ENCODE measurements at regions not wholly inside any gene's neighbourhood (a gene's known extent, or its start where the extent isn't known, plus 50 kb on each side); places are given as distances from the start of the nearest gene placed in this dataset.

- DNase-seq = no peak
Measured at GRCh38 chr5:123785162-123786071, 273.4 kb downstream of the CSNK1G3 start.

GRCh38 chr5:123783421-123783820 is 271.4 kb downstream of the CSNK1G3 start:
- DNase-seq = no peak

GRCh38 chr5:123778641-123779040 is 266.7 kb downstream of the CSNK1G3 start:
- no peak for DNase-seq

GRCh38 chr5:123776761-123777160 is 264.8 kb downstream of the CSNK1G3 start:
- DNase-seq = no peak

- no peak for DNase-seq
Measured at GRCh38 chr5:123771715-123772114, 259.7 kb downstream of the CSNK1G3 start.

- DNase-seq = no peak
Measured at GRCh38 chr5:123763201-123763600, 251.2 kb downstream of the CSNK1G3 start.

- DNase-seq = no peak
Measured at GRCh38 chr5:123756816-123757215, 244.8 kb downstream of the CSNK1G3 start.

GRCh38 chr5:123756318-123756665 is 244.3 kb downstream of the CSNK1G3 start:
- DNase-seq = no peak

GRCh38 chr5:123755653-123756317 is 243.8 kb downstream of the CSNK1G3 start:
- DNase-seq = no peak

GRCh38 chr5:123754908-123755307 is 242.9 kb downstream of the CSNK1G3 start:
- DNase-seq = no peak

GRCh38 chr5:123753937-123754891 is 242.2 kb downstream of the CSNK1G3 start:
- no peak for DNase-seq

- no peak for DNase-seq
Measured at GRCh38 chr5:123753180-123753936, 241.4 kb downstream of the CSNK1G3 start.

GRCh38 chr5:123752552-123753179 is 240.7 kb downstream of the CSNK1G3 start:
- DNase-seq = no peak

- no peak for DNase-seq
Measured at GRCh38 chr5:123751670-123752069, 239.7 kb downstream of the CSNK1G3 start.

- no peak for DNase-seq
Measured at GRCh38 chr5:123748239-123748638, 236.3 kb downstream of the CSNK1G3 start.

- no peak for DNase-seq
Measured at GRCh38 chr5:123746683-123747360, 234.8 kb downstream of the CSNK1G3 start.

GRCh38 chr5:123743990-123744583 is 232.1 kb downstream of the CSNK1G3 start:
- DNase-seq = no peak

- no peak for DNase-seq
Measured at GRCh38 chr5:123735384-123735783, 223.4 kb downstream of the CSNK1G3 start.

GRCh38 chr5:123732257-123732656 is 220.3 kb downstream of the CSNK1G3 start:
- DNase-seq = no peak

- DNase-seq = no peak
Measured at GRCh38 chr5:123722451-123722850, 210.5 kb downstream of the CSNK1G3 start.
